ENCODE measurements at regions not wholly inside any gene's neighbourhood (a gene's known extent, or its start where the extent isn't known, plus 50 kb on each side); places are given as distances from the start of the nearest gene placed in this dataset.

DNA sequence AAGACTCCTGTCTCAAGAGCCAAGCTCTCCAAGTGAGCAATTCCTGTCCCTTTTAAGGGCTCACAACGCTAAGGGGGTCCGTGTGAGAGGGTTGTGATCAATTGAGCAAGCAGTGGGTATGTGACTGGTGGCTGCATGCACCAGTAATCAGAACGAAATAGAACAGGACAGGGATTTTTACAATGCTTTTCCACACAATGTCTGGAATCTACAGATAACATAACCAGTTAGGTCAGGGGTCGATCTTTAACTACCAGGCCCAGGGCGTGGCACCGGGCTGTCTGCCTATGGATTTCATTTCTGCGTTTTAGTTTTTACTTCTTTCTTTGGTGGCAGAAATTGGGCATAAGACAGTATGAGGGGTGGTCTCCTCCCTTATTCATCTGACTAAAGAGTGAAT lies 54.9 kb upstream of the SP4 start:
- TF ChIP-seq, protein P1, sequence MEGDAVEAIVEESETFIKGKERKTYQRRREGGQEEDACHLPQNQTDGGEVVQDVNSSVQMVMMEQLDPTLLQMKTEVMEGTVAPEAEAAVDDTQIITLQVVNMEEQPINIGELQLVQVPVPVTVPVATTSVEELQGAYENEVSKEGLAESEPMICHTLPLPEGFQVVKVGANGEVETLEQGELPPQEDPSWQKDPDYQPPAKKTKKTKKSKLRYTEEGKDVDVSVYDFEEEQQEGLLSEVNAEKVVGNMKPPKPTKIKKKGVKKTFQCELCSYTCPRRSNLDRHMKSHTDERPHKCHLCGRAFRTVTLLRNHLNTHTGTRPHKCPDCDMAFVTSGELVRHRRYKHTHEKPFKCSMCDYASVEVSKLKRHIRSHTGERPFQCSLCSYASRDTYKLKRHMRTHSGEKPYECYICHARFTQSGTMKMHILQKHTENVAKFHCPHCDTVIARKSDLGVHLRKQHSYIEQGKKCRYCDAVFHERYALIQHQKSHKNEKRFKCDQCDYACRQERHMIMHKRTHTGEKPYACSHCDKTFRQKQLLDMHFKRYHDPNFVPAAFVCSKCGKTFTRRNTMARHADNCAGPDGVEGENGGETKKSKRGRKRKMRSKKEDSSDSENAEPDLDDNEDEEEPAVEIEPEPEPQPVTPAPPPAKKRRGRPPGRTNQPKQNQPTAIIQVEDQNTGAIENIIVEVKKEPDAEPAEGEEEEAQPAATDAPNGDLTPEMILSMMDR (IDR thresholded peaks at IDR 0.05; ENCODE audit: insufficient read depth, low read length, poor library complexity, severe bottlenecking): no peak
- Histone ChIP-seq H3K36me3 (ENCODE audit: control insufficient read depth, insufficient read depth, low read length) (no peaks in the 10 kb centered on the region), H3K4me3 (replicated peaks; ENCODE audit: low read depth, low read length) (no peak overlapping the region), H3K27me3 (replicated peaks; ENCODE audit: control insufficient read depth, insufficient read depth, low read length) (no peaks in the 10 kb centered on the region)
- DNase-seq (ENCODE audit: extremely low read depth, insufficient read length): no peak

DNA sequence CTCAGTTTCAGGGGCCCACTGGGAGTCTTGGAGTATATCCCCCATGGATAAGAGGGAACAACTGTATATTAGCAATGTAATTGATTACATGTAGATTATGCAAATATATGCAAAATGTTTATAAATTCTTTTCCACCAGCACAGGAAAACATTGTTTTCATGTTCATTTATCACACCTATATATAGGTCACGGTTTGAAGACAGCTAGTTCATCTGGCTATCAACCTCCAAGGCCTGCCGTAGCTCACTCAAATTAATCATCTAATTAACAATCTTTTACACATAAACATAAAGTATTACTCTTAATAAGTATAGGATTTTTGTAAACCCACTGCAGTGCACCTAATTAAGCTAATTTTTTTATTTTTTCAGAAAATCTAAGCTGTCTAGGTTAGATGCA lies 53.7 kb upstream of the SP4 start:
- no peaks in the 10 kb centered on the region for H3K36me3 ChIP-seq (ENCODE audit: control insufficient read depth, insufficient read depth, low read length)
- no peaks in the 10 kb centered on the region for H3K27me3 ChIP-seq (replicated peaks; ENCODE audit: control insufficient read depth, insufficient read depth, low read length)
- no peak for DNase-seq (ENCODE audit: extremely low read depth, insufficient read length)
- H3K4me3 ChIP-seq (replicated peaks; ENCODE audit: low read depth, low read length): no peak overlapping the region
- TF ChIP-seq, protein P1 (IDR thresholded peaks at IDR 0.05; ENCODE audit: insufficient read depth, low read length, poor library complexity, severe bottlenecking): no peak

DNA sequence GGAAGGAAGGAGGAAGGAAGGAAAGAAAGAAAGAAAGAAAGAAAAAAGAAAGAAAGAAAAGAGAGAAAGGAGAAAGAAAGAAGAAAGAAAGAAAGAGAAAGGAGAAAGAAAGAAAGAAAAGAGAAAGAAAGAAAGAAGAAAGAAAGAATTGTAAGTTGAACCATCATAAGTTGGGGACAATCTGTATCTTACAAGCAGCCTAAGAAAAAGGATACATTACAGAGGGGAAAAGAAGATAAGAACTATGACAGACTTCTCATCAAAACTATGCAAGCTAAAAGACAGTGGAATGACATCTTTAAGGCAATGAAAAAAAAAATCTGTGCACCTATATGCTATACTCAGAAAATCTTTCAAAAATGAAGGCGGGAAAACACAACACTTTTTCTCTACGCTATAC lies 50.3 kb upstream of the SP4 start:
- H3K36me3 ChIP-seq (ENCODE audit: control insufficient read depth, insufficient read depth, low read length): no peaks in the 10 kb centered on the region
- H3K4me3 ChIP-seq (replicated peaks; ENCODE audit: low read depth, low read length): no peak overlapping the region
- H3K27me3 ChIP-seq (replicated peaks; ENCODE audit: control insufficient read depth, insufficient read depth, low read length): no peaks in the 10 kb centered on the region
- DNase-seq (ENCODE audit: extremely low read depth, insufficient read length): no peak
- TF ChIP-seq, protein P1 (IDR thresholded peaks at IDR 0.05; ENCODE audit: insufficient read depth, low read length, poor library complexity, severe bottlenecking): no peak
